ENCODE measurements at regions not wholly inside any gene's neighbourhood (a gene's known extent, or its start where the extent isn't known, plus 50 kb on each side); places are given as distances from the start of the nearest gene placed in this dataset.

- H2AK5ac ChIP-seq (ENCODE audit: low read length), result peak overlapping the region; percentile 39
- no peak overlapping the region for H3K18ac ChIP-seq (ENCODE audit: low read length)
- no peaks in the 10 kb centered on the region for H3K27me3 ChIP-seq (ENCODE audit: insufficient read depth, low read length)
- H3K4me2 ChIP-seq (ENCODE audit: low read length), result peak overlapping the region; percentile 6
- WGBS (ENCODE audit: extremely low coverage, insufficient coverage, insufficient read length), result 100% methylated on average over 1 of the region's 5 CpGs
- peak overlapping the region; percentile 48 for H3K14ac ChIP-seq (ENCODE audit: low read length)
- peak overlapping the region; percentile 96 for H3K27ac ChIP-seq (ENCODE audit: low read depth, low read length)
- H3K36me3 ChIP-seq (ENCODE audit: control insufficient read depth in 1 of 2, insufficient read depth in 2 of 2, low read length in 2 of 2), result no peaks in the 10 kb centered on the region
- peak overlapping the region; percentile 87 for H2BK12ac ChIP-seq (ENCODE audit: low read length)
- H4K8ac ChIP-seq (ENCODE audit: low read depth, low read length), result peak overlapping the region; percentile 79
- peak overlapping the region; percentile 64 for H2AFZ ChIP-seq (ENCODE audit: insufficient read depth, low read length, poor library complexity)
- peak overlapping the region; percentile 57 for H3K4ac ChIP-seq (ENCODE audit: low read depth, low read length)
- H2BK120ac ChIP-seq (ENCODE audit: insufficient read depth, low read length, poor library complexity), result peak overlapping the region; percentile 96
- DNase-seq, result peak in 1 of 2 donors; percentile 48
- no peak overlapping the region for H3K9ac ChIP-seq (ENCODE audit: low read length)
- H3K4me3 ChIP-seq (ENCODE audit: low read depth, low read length), result no peak overlapping the region
- H3K9me3 ChIP-seq (ENCODE audit: insufficient read depth, low read depth, low read length), result no peaks in the 10 kb centered on the region
- peaks cover 1% of the 10 kb centered on the region for H3K79me2 ChIP-seq (ENCODE audit: control insufficient read depth, insufficient read depth, low read length, poor library complexity)
- H3K79me1 ChIP-seq (ENCODE audit: low read length), result peaks cover 26% of the 10 kb centered on the region
- H3K4me1 ChIP-seq (ENCODE audit: control insufficient read depth in 1 of 2, insufficient read depth in 2 of 2, low read length in 2 of 2), result peaks cover 9 to 21% of the 10 kb centered on the region in 2 experiments
- H3K23ac ChIP-seq (ENCODE audit: low read length), result no peak overlapping the region
- H2BK5ac ChIP-seq (ENCODE audit: low read depth, low read length, poor library complexity), result peak overlapping the region; percentile 89
- no peak overlapping the region for H4K12ac ChIP-seq (ENCODE audit: low read depth, low read length)
- peak overlapping the region; percentile 78 for H4K91ac ChIP-seq (ENCODE audit: low read depth, low read length)
These were observed 50.7 kb upstream of the FST start for GRCh38 chr5:53429706-53430105.

DNA sequence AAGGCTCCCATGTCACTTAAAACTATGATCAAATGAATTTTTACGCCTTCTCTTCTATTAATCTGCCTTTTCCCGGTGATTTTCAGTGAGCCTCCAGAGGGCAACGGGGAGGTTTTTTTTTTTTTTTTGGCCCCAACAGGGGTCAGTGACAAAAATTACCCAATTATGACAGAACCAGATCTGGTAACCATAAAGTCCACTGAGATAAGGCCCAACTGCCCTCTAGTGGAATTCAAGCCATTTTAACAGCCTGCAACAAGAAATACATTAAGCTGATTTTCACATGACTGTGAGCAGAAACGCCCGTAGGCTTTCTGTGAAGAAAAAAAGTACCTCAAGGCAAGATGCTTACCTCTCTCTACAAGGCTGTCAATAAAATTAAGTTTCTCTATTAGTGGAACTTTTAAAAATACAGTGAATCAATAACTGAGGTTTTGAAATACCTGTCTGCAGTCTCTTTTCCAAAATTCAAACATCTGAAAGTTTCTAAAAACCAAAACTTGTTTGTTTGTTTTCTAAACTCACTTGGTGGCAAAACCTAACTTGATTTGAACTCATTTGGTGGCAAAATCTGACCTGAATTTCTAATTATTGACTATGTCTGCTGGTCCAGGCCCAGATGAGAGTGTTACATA, 49.7 kb upstream of the FST start:
- Histone ChIP-seq H3K36me3 (ENCODE audit: control insufficient read depth in 1 of 2, insufficient read depth in 2 of 2, low read length in 2 of 2) (no peaks in the 10 kb centered on the region), H3K4me1 (ENCODE audit: control insufficient read depth in 1 of 2, insufficient read depth in 2 of 2, low read length in 2 of 2) (peaks cover 5 to 16% of the 10 kb centered on the region in 2 experiments), H2BK12ac (ENCODE audit: low read length) (no peak overlapping the region), H3K4ac (ENCODE audit: low read depth, low read length) (no peak overlapping the region), H3K27me3 (ENCODE audit: insufficient read depth, low read length) (no peaks in the 10 kb centered on the region), H2BK120ac (ENCODE audit: insufficient read depth, low read length, poor library complexity) (peak overlapping the region; percentile 11), H2AK5ac (ENCODE audit: low read length) (no peak overlapping the region), H3K9me3 (ENCODE audit: insufficient read depth, low read depth, low read length) (no peaks in the 10 kb centered on the region), H3K14ac (ENCODE audit: low read length) (no peak overlapping the region), H2AFZ (ENCODE audit: insufficient read depth, low read length, poor library complexity) (no peak overlapping the region), H4K91ac (ENCODE audit: low read depth, low read length) (no peak overlapping the region), H3K79me1 (ENCODE audit: low read length) (peaks cover 24% of the 10 kb centered on the region), H3K4me2 (ENCODE audit: low read length) (no peak overlapping the region), H4K8ac (ENCODE audit: low read depth, low read length) (no peak overlapping the region), H3K4me3 (ENCODE audit: low read depth, low read length) (no peak overlapping the region), H3K79me2 (ENCODE audit: control insufficient read depth, insufficient read depth, low read length, poor library complexity) (peaks cover 1% of the 10 kb centered on the region), H3K9ac (ENCODE audit: low read length) (no peak overlapping the region), H4K12ac (ENCODE audit: low read depth, low read length) (no peak overlapping the region), H2BK5ac (ENCODE audit: low read depth, low read length, poor library complexity) (peak overlapping the region; percentile 70), H3K27ac (ENCODE audit: low read depth, low read length) (peak overlapping the region; percentile 96), H3K18ac (ENCODE audit: low read length) (no peak overlapping the region), H3K23ac (ENCODE audit: low read length) (no peak overlapping the region)
- no CpG with 5 or more reads among the region's 5 CpGs for WGBS (ENCODE audit: extremely low coverage, insufficient coverage, insufficient read length)
- peak; percentile 37 to 76 for DNase-seq

Data from trophoblast cell (in vitro differentiated cells and primary cell).